IPS-NIHi7 (cell line): ENCODE measurements at regions not wholly inside any gene's neighbourhood (a gene's known extent, or its start where the extent isn't known, plus 50 kb on each side); places are given as distances from the start of the nearest gene placed in this dataset.

Source experiments
- DNase-seq: peaks from one replicate; pipeline ENCODE4 v3.0.0; 2012; ENCODE audit warnings: mixed read lengths; ENCODE audit errors: extremely low spot score

GRCh38 chr5:6831678-6832671 is 118.7 kb downstream of the TENT4A start:
- no peak for DNase-seq

GRCh38 chr5:6832994-6833393 is 119.8 kb downstream of the TENT4A start:
- no peak for DNase-seq

- DNase-seq = no peak
These were observed 120.2 kb downstream of the TENT4A start for GRCh38 chr5:6833406-6833805.

GRCh38 chr5:6837095-6837494 is 123.9 kb downstream of the TENT4A start:
- no peak for DNase-seq

- peak; percentile 60 for DNase-seq
These were observed 124.4 kb downstream of the TENT4A start for GRCh38 chr5:6837519-6838110.

- DNase-seq = no peak
These were observed 125.5 kb downstream of the TENT4A start for GRCh38 chr5:6838736-6839135.

- no peak for DNase-seq
These were observed 127.0 kb downstream of the TENT4A start for GRCh38 chr5:6840136-6840793.

GRCh38 chr5:6843335-6843734 is 130.1 kb downstream of the TENT4A start:
- DNase-seq = no peak

- DNase-seq = no peak
These were observed 130.6 kb downstream of the TENT4A start for GRCh38 chr5:6843821-6844220.

- DNase-seq = no peak
These were observed 132.6 kb downstream of the TENT4A start for GRCh38 chr5:6845856-6846255.

GRCh38 chr5:6847870-6848269 is 134.6 kb downstream of the TENT4A start:
- no peak for DNase-seq

GRCh38 chr5:6849316-6850105 is 136.3 kb downstream of the TENT4A start:
- DNase-seq = no peak

GRCh38 chr5:6850106-6850432 is 136.8 kb downstream of the TENT4A start:
- DNase-seq = no peak

- DNase-seq = no peak
These were observed 143.4 kb downstream of the TENT4A start for GRCh38 chr5:6856653-6857052.

GRCh38 chr5:6858419-6858818 is 145.2 kb downstream of the TENT4A start:
- no peak for DNase-seq

GRCh38 chr5:6859023-6859422 is 145.8 kb downstream of the TENT4A start:
- DNase-seq = no peak

GRCh38 chr5:6859951-6860638 is 146.9 kb downstream of the TENT4A start:
- no peak for DNase-seq

GRCh38 chr5:6861036-6861435 is 147.8 kb downstream of the TENT4A start:
- DNase-seq = no peak

- DNase-seq = no peak
These were observed 148.4 kb downstream of the TENT4A start for GRCh38 chr5:6861667-6862066.

GRCh38 chr5:6862306-6862705 is 149.1 kb downstream of the TENT4A start:
- DNase-seq = no peak

GRCh38 chr5:6867712-6868111 is 154.5 kb downstream of the TENT4A start:
- no peak for DNase-seq
